Bronchial epithelial cell (primary cell): ENCODE measurements at regions not wholly inside any gene's neighbourhood (a gene's known extent, or its start where the extent isn't known, plus 50 kb on each side); places are given as distances from the start of the nearest gene placed in this dataset.
A peak's percentile ranks its signal among the peaks of the same experiment; 100 is the strongest.

ENCODE experiments used
- DNase-seq: peaks from one replicate; pipeline ENCODE4 v3.0.0-alpha.2; 2010; ENCODE audit warnings: low read depth
- FAIRE-seq: peaks from 2 replicates; lab custom pipeline; 2011; peaks lifted over from hg19 to GRCh38; lab: Jason Lieb, UNC
- H3K27me3 ChIP-seq: 2 replicates; pipeline ENCODE4 v1.5.1; 2011; ENCODE audit warnings: low read length; ENCODE audit not compliant: control insufficient read depth, insufficient read depth
- H3K36me3 ChIP-seq: 2 replicates; pipeline ENCODE4 v1.5.1; 2011; ENCODE audit warnings: low read length; ENCODE audit not compliant: control insufficient read depth, insufficient read depth
- H3K4me3 ChIP-seq: 2 replicates; pipeline ENCODE4 v1.5.1; 2011; ENCODE audit warnings: mild to moderate bottlenecking, low read depth, low read length, control low read depth
- CTCF ChIP-seq: IDR thresholded peaks from 2 replicates; pipeline ENCODE4 v1.5.1; 2011; ENCODE audit warnings: mild to moderate bottlenecking, moderate library complexity, low read length, control low read depth, inconsistent platforms; ENCODE audit not compliant: insufficient read depth, severe bottlenecking

DNA sequence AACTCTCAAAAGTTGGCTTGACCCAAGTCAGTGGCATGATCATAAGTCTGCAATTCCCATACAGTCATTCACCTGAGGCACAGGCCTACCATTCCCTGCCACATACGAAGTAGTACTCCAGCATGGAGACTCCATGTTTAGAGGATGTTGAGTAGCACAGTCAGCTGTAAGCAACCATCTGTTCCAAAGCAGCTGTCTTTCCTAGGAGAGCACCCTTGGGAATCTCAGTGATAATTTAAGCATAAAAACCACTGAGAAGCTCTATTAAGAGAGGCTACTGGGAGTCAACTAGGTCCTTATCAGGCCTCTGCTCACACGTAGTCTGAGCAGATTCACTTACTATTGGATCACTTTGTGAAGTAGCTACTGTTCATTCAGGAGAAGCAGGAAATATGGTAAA is 61.6 kb upstream of the UNC5B start:
- no peaks in the 10 kb centered on the region for H3K36me3 ChIP-seq
- TF ChIP-seq CTCF, result no peak
- H3K4me3 ChIP-seq, result no peak overlapping the region
- DNase-seq, result no peak
- FAIRE-seq, result peak; percentile 13
- peaks cover 5% of the 10 kb centered on the region for H3K27me3 ChIP-seq

DNA sequence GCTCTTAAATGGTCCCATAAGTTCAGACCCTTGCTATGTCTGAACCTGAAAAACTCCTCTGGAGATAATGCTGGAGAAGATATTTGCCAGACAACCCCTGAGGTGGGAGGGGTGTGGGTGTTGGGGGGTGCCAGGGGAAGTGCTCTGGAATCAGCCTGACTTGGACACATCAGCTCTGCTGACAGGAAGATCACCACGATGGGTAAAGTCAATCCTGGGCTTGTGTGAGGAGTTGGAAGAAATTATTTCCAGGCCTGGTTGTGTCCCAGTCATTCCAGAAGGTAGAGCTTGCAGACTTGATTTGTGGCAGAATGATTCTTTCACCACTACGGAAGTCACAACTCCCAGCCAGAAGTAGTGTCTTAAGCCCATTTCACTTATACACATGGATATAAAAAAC is 60.3 kb upstream of the UNC5B start:
- Histone ChIP-seq H3K36me3 (no peaks in the 10 kb centered on the region), H3K4me3 (no peak overlapping the region), H3K27me3 (peaks cover 2% of the 10 kb centered on the region)
- DNase-seq, result no peak
- no peak for TF ChIP-seq CTCF
- FAIRE-seq, result no peak

DNA sequence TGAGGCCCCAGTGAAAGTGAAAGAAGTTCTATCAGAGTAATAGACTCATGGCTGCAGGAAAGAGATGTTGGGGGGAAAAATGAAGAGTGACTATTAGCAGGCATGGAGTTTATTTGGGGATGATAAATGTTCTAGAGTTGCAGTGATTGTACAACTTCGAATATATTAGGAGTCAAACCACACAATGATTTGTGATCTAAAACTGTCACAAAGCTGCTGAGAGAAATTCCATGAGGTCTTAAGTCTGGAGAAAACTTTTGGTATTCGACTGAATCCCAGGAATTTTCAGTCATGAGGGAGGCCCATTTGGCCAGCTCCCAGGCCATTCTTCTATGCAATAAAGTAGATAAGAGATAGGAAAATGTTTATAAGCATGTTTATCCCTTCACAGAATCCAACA is 55.9 kb upstream of the UNC5B start:
- no peak for FAIRE-seq
- H3K36me3 ChIP-seq, result no peaks in the 10 kb centered on the region

DNA sequence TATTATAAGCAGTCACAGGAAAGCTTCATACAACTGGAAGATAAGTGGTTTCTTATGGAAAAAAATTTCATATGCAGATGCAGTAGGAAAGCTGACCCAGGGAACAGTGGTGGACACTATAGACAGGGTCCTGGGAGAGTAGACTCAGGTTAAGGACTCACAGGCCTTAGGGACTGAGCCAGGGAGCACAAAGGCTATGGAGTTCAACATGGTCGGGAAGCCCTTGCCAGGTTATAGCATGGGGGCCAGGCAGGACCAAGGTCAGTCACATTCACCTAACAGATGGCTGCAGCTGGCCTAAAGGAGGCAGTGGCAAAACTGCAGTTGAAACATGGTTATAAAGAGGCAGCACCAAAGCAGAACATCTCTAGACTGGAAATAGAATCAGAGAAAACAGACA is 54.9 kb upstream of the UNC5B start:
- no peaks in the 10 kb centered on the region for H3K36me3 ChIP-seq
- no peak overlapping the region for H3K4me3 ChIP-seq
- DNase-seq (no peak), FAIRE-seq (peak; percentile 47)
- H3K27me3 ChIP-seq, result no peaks in the 10 kb centered on the region
- TF ChIP-seq CTCF, result no peak

More for the DNA sequence above, 55.9 kb upstream of the UNC5B start:
- DNase-seq, result no peak
- H3K27me3 ChIP-seq, result no peaks in the 10 kb centered on the region
- H3K4me3 ChIP-seq, result no peak overlapping the region
- TF ChIP-seq CTCF, result no peak

- FAIRE-seq (no peak), DNase-seq (no peak)
- Histone ChIP-seq H3K36me3 (no peaks in the 10 kb centered on the region), H3K27me3 (no peaks in the 10 kb centered on the region), H3K4me3 (no peak overlapping the region)
- TF ChIP-seq CTCF, result no peak
Observed at GRCh38 chr10:71158251-71158650, 54.1 kb upstream of the UNC5B start.

DNA sequence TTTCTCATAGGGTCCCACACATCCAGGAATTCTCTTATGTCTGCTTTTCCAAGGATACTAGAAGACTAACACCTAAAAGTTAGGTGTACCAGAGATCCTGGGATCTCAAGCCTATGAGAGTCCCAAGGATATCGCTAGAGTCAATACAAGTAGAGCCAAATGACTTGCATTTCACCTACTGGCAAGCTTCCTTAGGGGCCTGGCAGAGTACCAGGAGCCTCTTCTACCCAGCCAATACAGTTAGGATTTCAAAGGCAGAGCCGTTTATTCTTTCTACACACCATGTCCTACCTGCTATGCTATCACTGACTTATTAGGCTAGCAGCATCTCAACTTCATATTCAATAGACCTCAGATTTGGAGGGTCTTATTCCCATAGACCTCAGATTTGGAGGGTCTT is 53.5 kb upstream of the UNC5B start:
- DNase-seq, result no peak
- Histone ChIP-seq H3K4me3 (no peak overlapping the region), H3K36me3 (no peaks in the 10 kb centered on the region), H3K27me3 (no peaks in the 10 kb centered on the region)
- FAIRE-seq, result no peak
- TF ChIP-seq CTCF, result no peak
